NCI-H187 (cell line): ENCODE measurements at regions not wholly inside any gene's neighbourhood (a gene's known extent, or its start where the extent isn't known, plus 50 kb on each side); places are given as distances from the start of the nearest gene placed in this dataset.

Experiments used
- DNase-seq, 2 experiments: peaks; one replicate each; lab custom pipeline; 2025; lab: John Stamatoyannopoulos, UW

- no peak for DNase-seq
Observed at GRCh38 chr3:163946785-163947184, 1131.5 kb downstream of the SI start.

DNA sequence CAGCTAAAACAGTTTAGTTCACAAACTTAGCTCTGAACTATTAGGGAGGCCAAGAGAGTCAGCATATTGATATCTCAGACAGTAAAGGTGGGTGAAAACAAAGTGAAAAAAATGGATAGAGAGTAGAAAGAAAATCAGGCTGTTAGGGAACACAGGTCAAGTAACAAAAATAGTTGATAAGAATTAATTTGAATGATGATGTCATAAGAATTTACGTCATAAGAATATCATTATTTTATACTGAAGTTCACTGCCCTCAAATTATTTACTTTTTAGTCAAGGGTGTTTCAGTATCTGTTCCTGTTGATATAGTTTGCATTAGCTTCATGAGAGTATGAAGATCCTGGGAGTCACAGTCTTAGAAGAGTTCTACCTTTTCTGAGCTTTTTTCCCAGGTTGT lies 1134.6 kb downstream of the SI start:
- no peak for DNase-seq

DNA sequence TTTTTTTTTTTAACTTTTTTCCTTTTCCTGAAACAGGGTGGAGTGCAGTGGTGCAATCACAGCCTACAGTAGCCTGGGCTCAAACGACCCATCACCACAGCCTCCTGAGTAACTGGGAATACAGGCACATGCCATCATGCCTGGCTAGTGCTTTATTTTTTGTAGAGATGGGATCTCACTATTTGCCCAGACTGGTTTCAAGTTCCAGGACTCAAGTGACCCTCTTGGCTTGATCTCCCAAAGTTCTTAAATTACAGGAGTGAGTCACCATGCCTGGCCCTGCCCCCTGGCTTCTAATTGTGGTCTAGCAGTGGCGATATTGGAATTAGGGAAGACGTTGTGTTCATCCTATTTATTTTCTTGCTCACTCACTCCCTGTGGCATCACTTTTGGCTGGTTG lies 1138.4 kb downstream of the SI start:
- no peak for DNase-seq

DNA sequence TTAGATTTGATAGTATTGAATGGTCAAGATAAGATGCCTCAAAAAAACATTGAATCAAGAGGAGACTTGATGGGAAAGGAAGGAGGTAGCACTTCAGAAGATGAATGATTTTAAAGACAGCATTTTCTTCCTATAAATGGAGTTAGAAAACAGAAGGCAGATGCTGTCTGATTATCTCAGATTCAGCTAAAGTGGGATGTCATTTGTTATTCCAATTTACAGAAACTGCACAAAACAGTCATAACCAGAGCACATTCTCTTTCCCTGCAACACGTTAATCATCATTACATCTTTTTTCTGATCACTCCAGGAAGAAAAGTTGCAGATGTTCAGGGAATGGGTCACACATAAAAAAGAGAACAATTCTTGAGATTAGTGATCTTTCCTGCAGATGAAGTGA lies 1141.8 kb downstream of the SI start:
- DNase-seq, result no peak

DNA sequence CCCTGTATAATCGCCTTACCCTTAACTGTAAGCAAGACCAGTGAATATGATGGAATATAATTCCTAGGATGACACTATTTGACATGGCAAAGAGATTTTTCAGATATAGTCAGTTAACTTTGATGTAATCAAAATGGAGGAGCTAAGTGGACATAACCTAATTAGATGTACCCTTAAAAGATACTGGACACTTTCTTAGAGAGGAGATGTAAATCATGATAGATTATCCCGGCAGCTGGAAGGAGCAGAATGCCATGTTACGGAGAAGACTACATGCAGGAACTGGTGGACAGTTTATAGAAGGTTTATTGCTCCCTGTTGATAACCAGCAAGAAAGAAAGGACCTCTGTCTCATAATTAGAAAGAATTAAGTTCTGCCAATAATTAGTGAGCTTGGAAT lies 1142.9 kb downstream of the SI start:
- DNase-seq, result no peak

GRCh38 chr3:163929069-163929652 lies 1149.1 kb downstream of the SI start:
- no peak for DNase-seq

DNA sequence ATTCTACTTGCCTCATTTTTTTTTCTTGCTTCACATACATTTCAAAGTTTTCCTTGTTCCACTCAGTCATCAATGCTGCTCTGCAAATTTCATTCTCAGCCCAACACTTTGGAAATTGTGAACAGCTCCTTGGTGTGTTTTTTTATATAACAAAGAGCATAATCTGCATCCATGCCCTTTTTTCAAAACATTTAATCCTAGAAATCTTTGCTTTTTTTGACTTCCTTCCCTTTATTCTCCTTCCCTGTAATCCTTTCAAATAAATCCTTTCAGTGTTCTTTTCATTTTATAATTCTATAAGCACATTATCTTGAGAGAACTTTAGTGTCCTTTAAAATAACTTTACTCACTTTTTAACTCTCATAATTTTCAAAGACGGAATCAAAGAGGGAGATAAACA lies 1150.8 kb downstream of the SI start:
- no peak for DNase-seq

- DNase-seq, result no peak
Observed at GRCh38 chr3:163924600-163924999, 1153.7 kb downstream of the SI start.

- no peak for DNase-seq
Observed at GRCh38 chr3:163919154-163919553, 1159.1 kb downstream of the SI start.

DNA sequence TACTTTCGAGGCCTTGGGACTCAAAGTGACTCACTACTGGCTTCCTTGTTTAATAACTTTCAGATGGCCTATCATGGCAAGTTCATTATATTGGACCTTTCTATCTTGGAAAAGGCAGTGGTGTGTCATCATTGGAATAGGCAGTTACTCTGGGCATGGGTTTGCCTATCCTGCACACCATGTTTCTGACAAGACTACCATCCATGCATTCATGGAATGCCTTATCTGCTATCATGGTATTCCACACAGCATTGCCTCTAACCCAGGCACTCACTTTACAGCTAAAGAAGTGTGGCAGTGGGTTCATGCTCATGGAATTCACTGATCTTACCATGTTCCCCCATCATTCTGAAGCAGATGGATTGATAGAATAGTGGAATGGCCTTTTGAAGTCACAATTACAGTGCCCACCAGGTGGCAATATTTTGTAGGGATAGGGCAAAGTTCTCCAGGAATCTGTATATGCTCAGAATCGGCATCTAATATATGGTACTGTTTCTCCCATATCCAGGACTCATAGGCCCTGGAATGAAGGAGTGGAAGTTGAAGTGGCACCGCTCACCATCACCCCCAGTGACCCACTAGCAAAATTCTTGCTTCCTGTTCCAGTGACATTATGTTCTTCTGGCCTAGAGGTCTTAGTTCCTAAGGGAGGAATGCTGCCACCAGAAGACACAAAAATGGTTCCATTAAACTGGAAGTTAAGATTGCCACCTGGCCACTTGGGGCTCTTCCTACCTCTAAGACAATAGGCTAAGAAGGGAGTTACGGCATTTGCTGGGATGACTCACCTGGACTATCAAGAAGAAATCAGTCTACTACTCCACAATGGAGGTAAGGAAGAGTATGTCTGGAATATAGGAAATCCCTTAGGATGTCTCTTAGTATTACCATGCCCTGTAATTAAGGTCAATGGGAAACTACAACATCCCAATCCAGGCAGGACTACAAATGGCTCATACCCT lies 1161.4 kb downstream of the SI start:
- no peak for DNase-seq

- no peak for DNase-seq
Observed at GRCh38 chr3:163915280-163915679, 1163.0 kb downstream of the SI start.

GRCh38 chr3:163914567-163914966 lies 1163.7 kb downstream of the SI start:
- DNase-seq, result no peak

DNA sequence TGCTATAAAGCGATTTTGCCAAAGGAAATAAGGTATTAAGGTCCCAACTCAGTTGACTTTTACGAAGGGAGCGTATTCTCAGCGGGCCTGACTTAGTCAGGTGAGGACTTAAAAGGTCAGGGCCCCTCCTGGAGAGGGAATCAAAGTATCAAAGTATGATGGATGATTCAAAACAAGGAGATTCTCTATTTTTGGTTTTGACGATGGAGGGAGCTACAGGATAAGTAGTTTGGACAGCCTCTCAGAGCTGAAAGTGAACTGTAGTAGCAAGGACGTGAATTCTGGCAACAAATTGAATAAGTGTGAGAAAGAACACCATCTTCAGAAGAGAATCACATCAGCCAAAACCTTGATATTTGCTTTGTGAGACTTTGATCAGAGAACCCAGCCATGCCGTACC lies 1186.5 kb downstream of the SI start:
- DNase-seq, result no peak

GRCh38 chr3:163890661-163891060 lies 1187.6 kb downstream of the SI start:
- DNase-seq, result no peak

DNA sequence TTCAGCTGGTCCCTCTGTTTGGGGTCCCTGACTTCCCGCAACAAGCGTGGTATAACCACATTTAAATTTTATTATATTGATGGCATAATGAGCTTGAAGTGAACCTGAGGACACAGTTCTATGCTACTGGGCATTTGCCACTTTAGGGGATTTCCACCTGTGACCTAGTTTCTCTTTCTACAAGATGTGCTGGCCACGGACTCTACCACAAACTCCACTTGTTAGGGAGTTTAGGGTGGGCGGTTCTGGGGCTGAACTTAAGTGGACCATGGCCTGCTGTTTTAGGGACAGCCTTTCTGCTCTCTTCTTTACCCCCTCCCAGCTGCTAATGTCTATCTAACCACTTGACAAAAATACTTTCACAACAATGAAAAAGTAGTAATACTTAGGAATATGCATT lies 1199.1 kb downstream of the SI start:
- DNase-seq, result no peak

DNA sequence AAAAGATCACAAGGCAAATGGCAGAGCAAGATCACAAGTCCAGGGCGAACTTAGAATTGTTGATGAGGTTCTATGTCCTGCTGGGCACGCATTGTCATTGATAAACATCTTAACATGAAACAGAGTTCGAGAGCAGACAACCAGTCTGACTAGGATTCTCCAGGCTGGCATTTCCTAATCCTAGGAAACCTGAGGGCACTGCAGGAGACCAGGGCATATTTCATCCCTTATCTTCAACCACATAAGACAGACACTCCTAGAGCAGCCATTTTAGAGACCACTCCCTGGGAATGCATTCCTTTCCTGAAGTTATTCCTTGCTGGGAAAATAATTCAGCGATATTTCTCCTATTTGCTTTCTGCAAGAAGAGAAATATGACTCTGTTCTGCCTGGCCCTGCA lies 1199.9 kb downstream of the SI start:
- DNase-seq, result no peak

- no peak for DNase-seq
Observed at GRCh38 chr3:163877805-163878204, 1200.5 kb downstream of the SI start.

- no peak for DNase-seq
Observed at GRCh38 chr3:163863146-163863545, 1215.2 kb downstream of the SI start.

DNA sequence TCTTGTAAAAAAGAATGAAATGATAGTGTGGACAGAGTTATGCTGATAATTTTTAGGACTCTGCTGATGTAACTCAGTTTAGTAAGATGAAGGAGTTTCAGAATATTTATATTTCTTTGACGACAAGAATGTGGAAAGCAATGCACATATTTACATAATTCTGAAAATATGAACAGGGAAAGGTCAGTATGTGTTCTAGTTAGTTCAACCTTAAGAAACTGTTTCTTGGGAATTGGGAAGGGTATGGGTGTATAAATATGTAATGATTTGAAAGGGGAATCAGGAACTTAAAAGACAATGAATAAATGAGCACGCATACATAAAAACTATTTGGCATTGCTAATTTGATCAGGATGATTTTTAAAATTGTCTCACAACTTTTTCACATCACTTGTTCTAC lies 1226.1 kb downstream of the SI start:
- no peak for DNase-seq

DNA sequence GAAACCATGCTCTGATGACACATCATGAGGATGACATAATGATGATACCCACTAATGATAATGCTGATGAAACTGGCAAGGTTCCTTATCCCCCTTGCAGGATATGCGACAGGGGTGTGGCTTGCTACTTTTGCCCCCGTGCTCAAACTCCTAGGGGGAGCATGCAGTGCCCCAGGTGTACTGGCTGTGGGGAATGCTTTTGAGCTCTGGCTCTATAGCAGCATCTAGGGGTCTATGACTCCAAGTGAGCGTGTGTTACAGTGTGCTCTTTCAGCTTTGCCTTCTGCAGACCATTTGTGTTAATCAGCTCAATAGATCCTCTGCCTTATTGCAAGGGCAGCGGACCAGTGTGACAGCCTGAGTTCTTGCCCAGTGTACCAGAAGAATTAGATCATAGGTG lies 1239.5 kb downstream of the SI start:
- DNase-seq, result no peak

- no peak for DNase-seq
Observed at GRCh38 chr3:163832547-163832946, 1245.7 kb downstream of the SI start.

- no peak for DNase-seq
Observed at GRCh38 chr3:163821841-163822240, 1256.5 kb downstream of the SI start.

GRCh38 chr3:163817015-163817414 lies 1261.3 kb downstream of the SI start:
- DNase-seq, result no peak

GRCh38 chr3:163813935-163814334 lies 1264.4 kb downstream of the SI start:
- no peak for DNase-seq
